HL-60 (cell line): ENCODE measurements at regions not wholly inside any gene's neighbourhood (a gene's known extent, or its start where the extent isn't known, plus 50 kb on each side); places are given as distances from the start of the nearest gene placed in this dataset.

Source experiments
- DNase-seq, 2 experiments: peaks; one replicate each; pipeline ENCODE4 v3.0.0-alpha.2; 2010 to 2020; ENCODE audit warnings: low read depth in 1 of 2, low spot score in 1 of 2
- H3K27ac ChIP-seq: fragments of 250-450 bp; sonication (Bioruptor Pico); replicated peaks from 2 replicates; pipeline ENCODE4 v1.5.1; 2020; ENCODE audit warnings: mild to moderate bottlenecking, moderate library complexity
- H3K27me3 ChIP-seq: fragments of 250-450 bp; sonication (Bioruptor Pico); 2 replicates; pipeline ENCODE4 v1.5.1; 2021; ENCODE audit warnings: mild to moderate bottlenecking, moderate library complexity; ENCODE audit not compliant: insufficient read depth, poor library complexity, severe bottlenecking
- H3K4me3 ChIP-seq: replicated peaks from 2 replicates; pipeline ENCODE4 v1.5.1; 2011; ENCODE audit warnings: mild to moderate bottlenecking, control low read depth, low read length; ENCODE audit not compliant: insufficient read depth
- GABPA ChIP-seq: IDR thresholded peaks from 2 replicates; pipeline ENCODE4 v1.6.1; 2012; ENCODE audit warnings: low read depth
- POLR2AphosphoS5 ChIP-seq: IDR thresholded peaks from 2 replicates; pipeline ENCODE4 v1.6.1; 2012; ENCODE audit warnings: low read depth
- SPI1 ChIP-seq: IDR thresholded peaks from 2 replicates; pipeline ENCODE4 v1.6.1; 2012; ENCODE audit warnings: low read depth, mild to moderate bottlenecking, borderline replicate concordance
- TF ChIP-seq, protein P1 (sequence below): IDR thresholded peaks from 2 replicates; pipeline ENCODE4 v1.6.1; 2012; ENCODE audit warnings: low read depth; ENCODE audit not compliant: insufficient replicate concordance
- TF ChIP-seq, protein P2 (sequence below): IDR thresholded peaks from one replicate; pipeline ENCODE4 v1.5.1; 2011; ENCODE audit warnings: low read length, control low read depth, inconsistent platforms; ENCODE audit not compliant: insufficient read depth

DNA sequence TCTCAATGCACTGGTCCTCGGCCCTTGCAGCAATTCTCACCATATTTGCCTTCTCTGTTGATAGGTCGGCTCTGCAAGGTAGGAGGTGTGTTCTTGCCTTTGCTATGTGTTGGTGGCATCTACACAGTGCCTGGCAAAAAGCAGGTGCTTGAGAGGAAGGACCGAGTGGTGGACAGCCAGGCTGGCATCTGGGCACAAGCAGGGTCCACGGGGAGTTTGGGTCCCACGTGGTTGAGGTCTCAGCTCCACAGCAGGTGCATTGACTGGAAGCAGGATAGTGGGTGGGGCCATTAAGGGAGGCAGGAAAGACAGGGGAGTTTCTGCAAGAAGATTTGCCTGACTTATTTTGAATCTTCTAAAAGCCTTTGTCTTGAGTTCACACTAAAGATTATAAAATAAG is 81.2 kb upstream of the WNT4 start:
- TF ChIP-seq SPI1 = no peak
- TF ChIP-seq, protein P1, sequence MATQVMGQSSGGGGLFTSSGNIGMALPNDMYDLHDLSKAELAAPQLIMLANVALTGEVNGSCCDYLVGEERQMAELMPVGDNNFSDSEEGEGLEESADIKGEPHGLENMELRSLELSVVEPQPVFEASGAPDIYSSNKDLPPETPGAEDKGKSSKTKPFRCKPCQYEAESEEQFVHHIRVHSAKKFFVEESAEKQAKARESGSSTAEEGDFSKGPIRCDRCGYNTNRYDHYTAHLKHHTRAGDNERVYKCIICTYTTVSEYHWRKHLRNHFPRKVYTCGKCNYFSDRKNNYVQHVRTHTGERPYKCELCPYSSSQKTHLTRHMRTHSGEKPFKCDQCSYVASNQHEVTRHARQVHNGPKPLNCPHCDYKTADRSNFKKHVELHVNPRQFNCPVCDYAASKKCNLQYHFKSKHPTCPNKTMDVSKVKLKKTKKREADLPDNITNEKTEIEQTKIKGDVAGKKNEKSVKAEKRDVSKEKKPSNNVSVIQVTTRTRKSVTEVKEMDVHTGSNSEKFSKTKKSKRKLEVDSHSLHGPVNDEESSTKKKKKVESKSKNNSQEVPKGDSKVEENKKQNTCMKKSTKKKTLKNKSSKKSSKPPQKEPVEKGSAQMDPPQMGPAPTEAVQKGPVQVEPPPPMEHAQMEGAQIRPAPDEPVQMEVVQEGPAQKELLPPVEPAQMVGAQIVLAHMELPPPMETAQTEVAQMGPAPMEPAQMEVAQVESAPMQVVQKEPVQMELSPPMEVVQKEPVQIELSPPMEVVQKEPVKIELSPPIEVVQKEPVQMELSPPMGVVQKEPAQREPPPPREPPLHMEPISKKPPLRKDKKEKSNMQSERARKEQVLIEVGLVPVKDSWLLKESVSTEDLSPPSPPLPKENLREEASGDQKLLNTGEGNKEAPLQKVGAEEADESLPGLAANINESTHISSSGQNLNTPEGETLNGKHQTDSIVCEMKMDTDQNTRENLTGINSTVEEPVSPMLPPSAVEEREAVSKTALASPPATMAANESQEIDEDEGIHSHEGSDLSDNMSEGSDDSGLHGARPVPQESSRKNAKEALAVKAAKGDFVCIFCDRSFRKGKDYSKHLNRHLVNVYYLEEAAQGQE = no peak
- TF ChIP-seq GABPA = no peak
- TF ChIP-seq POLR2AphosphoS5 = no peak
- TF ChIP-seq, protein P2, sequence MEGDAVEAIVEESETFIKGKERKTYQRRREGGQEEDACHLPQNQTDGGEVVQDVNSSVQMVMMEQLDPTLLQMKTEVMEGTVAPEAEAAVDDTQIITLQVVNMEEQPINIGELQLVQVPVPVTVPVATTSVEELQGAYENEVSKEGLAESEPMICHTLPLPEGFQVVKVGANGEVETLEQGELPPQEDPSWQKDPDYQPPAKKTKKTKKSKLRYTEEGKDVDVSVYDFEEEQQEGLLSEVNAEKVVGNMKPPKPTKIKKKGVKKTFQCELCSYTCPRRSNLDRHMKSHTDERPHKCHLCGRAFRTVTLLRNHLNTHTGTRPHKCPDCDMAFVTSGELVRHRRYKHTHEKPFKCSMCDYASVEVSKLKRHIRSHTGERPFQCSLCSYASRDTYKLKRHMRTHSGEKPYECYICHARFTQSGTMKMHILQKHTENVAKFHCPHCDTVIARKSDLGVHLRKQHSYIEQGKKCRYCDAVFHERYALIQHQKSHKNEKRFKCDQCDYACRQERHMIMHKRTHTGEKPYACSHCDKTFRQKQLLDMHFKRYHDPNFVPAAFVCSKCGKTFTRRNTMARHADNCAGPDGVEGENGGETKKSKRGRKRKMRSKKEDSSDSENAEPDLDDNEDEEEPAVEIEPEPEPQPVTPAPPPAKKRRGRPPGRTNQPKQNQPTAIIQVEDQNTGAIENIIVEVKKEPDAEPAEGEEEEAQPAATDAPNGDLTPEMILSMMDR = no peak
- no peaks in the 10 kb centered on the region for H3K27me3 ChIP-seq
- no peak overlapping the region for H3K4me3 ChIP-seq
- DNase-seq = no peak
- H3K27ac ChIP-seq = no peak overlapping the region

DNA sequence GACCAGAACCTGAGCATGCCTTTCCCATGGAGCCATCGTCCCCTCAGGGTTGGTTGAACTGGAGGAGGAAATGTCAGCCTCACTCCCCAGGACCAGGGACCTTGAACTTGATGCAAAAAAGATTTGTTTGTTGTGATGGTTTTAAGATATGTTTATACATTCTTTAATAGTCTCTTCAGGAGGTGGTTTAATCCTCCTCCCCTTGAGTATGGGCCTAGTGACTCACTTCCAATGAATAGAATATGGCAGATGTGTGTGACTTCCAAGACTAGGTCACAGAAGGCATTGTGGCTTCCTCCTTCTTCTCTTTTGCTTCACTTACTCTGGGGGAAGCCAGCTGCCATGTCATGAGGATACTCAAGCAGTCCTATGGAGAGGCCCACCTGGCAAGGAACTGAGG is 81.7 kb upstream of the WNT4 start:
- TF ChIP-seq, protein P2 = no peak
- TF ChIP-seq POLR2AphosphoS5 = no peak
- TF ChIP-seq SPI1 = no peak
- no peak for TF ChIP-seq GABPA
- TF ChIP-seq, protein P1 = no peak
- no peaks in the 10 kb centered on the region for H3K27me3 ChIP-seq
- DNase-seq = no peak
- no peak overlapping the region for H3K27ac ChIP-seq
- no peak overlapping the region for H3K4me3 ChIP-seq

DNA sequence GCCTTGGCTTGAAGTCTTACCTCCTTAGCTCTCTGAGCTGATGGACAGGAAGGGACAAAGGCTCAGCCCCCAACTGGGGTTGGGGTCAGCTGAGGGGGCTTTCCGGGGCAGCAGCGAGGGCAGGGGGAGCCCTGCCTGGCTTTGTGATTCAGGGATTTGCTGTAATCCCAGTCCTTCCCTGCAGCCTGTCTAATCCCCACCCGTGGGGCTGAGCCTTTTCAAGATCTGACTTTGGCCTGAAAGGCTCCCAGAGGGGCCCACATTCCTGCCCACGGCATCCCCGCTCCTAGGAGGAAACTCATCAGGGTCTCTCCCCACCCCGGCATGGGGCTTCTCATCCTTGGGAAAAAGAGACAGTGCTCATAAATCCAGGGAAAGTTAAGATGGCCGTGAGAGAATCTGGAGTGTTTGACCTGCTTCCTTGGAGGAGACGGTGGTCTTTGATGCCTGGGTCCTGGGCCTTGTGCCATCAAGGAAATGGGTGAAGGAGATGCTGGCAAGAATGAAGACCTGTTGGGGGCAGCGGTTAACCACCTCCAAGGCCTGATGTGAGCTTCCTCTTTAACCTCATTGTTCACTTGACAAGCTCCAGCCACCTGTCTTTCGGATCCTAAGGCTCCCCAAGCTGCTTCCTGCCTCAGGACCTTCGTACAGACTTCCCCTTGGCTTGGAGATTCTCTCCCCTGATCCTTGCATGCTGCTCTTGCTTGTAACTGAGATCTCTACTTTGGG is 83.1 kb upstream of the WNT4 start:
- no peak for DNase-seq
- TF ChIP-seq SPI1 (no peak), GABPA (no peak), POLR2AphosphoS5 (no peak)
- TF ChIP-seq, protein P1 = no peak
- TF ChIP-seq, protein P2 = no peak

More for the DNA sequence above, 83.1 kb upstream of the WNT4 start:
- H3K27me3 ChIP-seq = no peaks in the 10 kb centered on the region
- no peak overlapping the region for H3K4me3 ChIP-seq
- no peak overlapping the region for H3K27ac ChIP-seq
